HepG2 (cell line): ENCODE measurements at regions not wholly inside any gene's neighbourhood (a gene's known extent, or its start where the extent isn't known, plus 50 kb on each side); places are given as distances from the start of the nearest gene placed in this dataset.

Source experiments
- ATAC-seq: fragments of 200-7000 bp; cut with Tn5 transposase; 3 replicates; pipeline ENCODE4 v1.9.1; 2020; ENCODE audit warnings: mild to moderate bottlenecking, moderate library complexity
- BruUV-seq: library from RNA; stranded (reverse); fragments of 400-500 nt; replicated peaks from 2 replicates; lab custom pipeline; 2021; lab: Mats Ljungman, UMichigan
- CTCF ChIA-PET: fragments of 300-600 bp; formaldehyde crosslinking; extraction: SDS; loops from one replicate; lab custom pipeline; 2021; ENCODE audit warnings: low total read pairs, inconsistent platforms, low intra/inter-chr PET ratio; lab: Yijun Ruan, JAX
- POLR2A ChIA-PET: fragments of 350-600 bp; sonication (Branson Sonifier 250); formaldehyde crosslinking; loops from one replicate; lab custom pipeline; 2020; ENCODE audit warnings: antibody characterized with exemption, inconsistent platforms; lab: Yijun Ruan, JAX
- DNase-seq: peaks from one replicate; pipeline ENCODE4 v3.0.0-alpha.2; 2015; ENCODE audit warnings: low spot score
- FAIRE-seq: peaks from 3 replicates; lab custom pipeline; 2011; peaks lifted over from hg19 to GRCh38; lab: Jason Lieb, UNC
- H2AFZ ChIP-seq: one replicate; pipeline ENCODE4 v1.6.1; 2011; ENCODE audit warnings: low read length, inconsistent platforms
- H3K27ac ChIP-seq: fragments of 300-600 bp; 3 replicates; pipeline ENCODE4 v1.8.0; 2011; ENCODE audit warnings: mixed run types, mild to moderate bottlenecking, mixed read lengths, low read length, inconsistent platforms; ENCODE audit not compliant: insufficient read depth; ENCODE audit errors: extremely low read length
- H3K27me3 ChIP-seq, 2 experiments: fragments of 200-600 bp in 1 of 2; 2 replicates in 1 of 2; 3 replicates in 1 of 2; pipeline versions ENCODE4 v1.6.0 to v1.8.0; 2011; ENCODE audit warnings: low read length in 2 of 2, mild to moderate bottlenecking in 2 of 2, moderate library complexity in 2 of 2, inconsistent platforms in 1 of 2; ENCODE audit not compliant: insufficient read depth in 2 of 2, control insufficient read depth in 1 of 2
- H3K36me3 ChIP-seq, 2 experiments: fragments of 200-600 bp in 1 of 2; replicated peaks in 1 of 2; 2 replicates in 1 of 2; 3 replicates in 1 of 2; pipeline versions ENCODE4 v1.5.1 to v1.8.0; 2011; ENCODE audit warnings: low read length in 2 of 2, inconsistent platforms in 1 of 2; ENCODE audit not compliant: insufficient read depth in 2 of 2, control insufficient read depth in 1 of 2
- H3K4me1 ChIP-seq: 2 replicates; pipeline ENCODE4 v1.5.1; 2012; ENCODE audit warnings: low read length, inconsistent platforms; ENCODE audit not compliant: insufficient read depth
- H3K4me2 ChIP-seq: 2 replicates; pipeline ENCODE4 v1.6.0; 2011; ENCODE audit warnings: low read depth, low read length, inconsistent platforms
- H3K4me3 ChIP-seq, 3 experiments: fragments of 200-600 bp in 1 of 3; sonication (generic), shearing (Covaris generic) in 1 of 3; replicated peaks in 1 of 3; 2 replicates each; pipeline ENCODE4 v1.5.1; 2011 to 2016; ENCODE audit warnings: low read length in 3 of 3, inconsistent platforms in 2 of 3, low read depth in 2 of 3, mild to moderate bottlenecking in 2 of 3, control low read depth in 1 of 3, mixed read lengths in 1 of 3; ENCODE audit not compliant: insufficient read depth in 1 of 3
- H3K79me2 ChIP-seq: one replicate; pipeline ENCODE4 v1.6.1; 2011; ENCODE audit warnings: low read length, inconsistent platforms; ENCODE audit not compliant: insufficient read depth
- H3K9ac ChIP-seq: 2 replicates; pipeline ENCODE4 v1.6.0; 2011; ENCODE audit warnings: mild to moderate bottlenecking, low read depth, low read length, inconsistent platforms; ENCODE audit not compliant: insufficient read depth
- H3K9me3 ChIP-seq: 2 replicates; pipeline ENCODE4 v1.5.1; 2012; ENCODE audit warnings: mild to moderate bottlenecking, low read length
- H4K20me1 ChIP-seq: 2 replicates; pipeline ENCODE4 v1.6.0; 2011; ENCODE audit warnings: inconsistent platforms, mild to moderate bottlenecking, low read length, moderate library complexity; ENCODE audit not compliant: insufficient read depth
- CEBPB ChIP-seq: IDR thresholded peaks from 2 replicates; pipeline ENCODE4 v1.6.1; 2011; ENCODE audit warnings: low read depth, low read length, improper control_type of control experiment, borderline replicate concordance
- HMGXB4 ChIP-seq, 2 experiments: sonication (generic) in 1 of 2; formaldehyde crosslinking in 1 of 2; IDR thresholded peaks; 2 replicates each; pipeline versions ENCODE4 v1.4.0 to v1.6.1; 2018 to 2020; ENCODE audit warnings: missing genetic modification reagents in 2 of 2, borderline replicate concordance in 1 of 2, low read depth in 1 of 2, mild to moderate bottlenecking in 1 of 2, missing biosample characterization in 1 of 2
- HNRNPUL1 ChIP-seq: fragments of 200-400 bp; formaldehyde crosslinking; IDR thresholded peaks from 2 replicates; pipeline ENCODE4 v1.6.1; 2017; ENCODE audit warnings: low read depth, mild to moderate bottlenecking, low read length, moderate library complexity
- PHF8 ChIP-seq: sonication (generic); formaldehyde crosslinking; IDR thresholded peaks from 2 replicates; pipeline ENCODE4 v1.5.0; 2020; ENCODE audit warnings: missing genetic modification reagents
- SMAD1 ChIP-seq: sonication (generic); formaldehyde crosslinking; IDR thresholded peaks from 2 replicates; pipeline ENCODE4 v1.4.0; 2020; ENCODE audit warnings: missing genetic modification reagents, low read depth, mild to moderate bottlenecking, borderline replicate concordance
- STAT5B ChIP-seq: sonication (generic); formaldehyde crosslinking; IDR thresholded peaks from 2 replicates; pipeline ENCODE4 v1.4.0; 2020; ENCODE audit warnings: missing genetic modification reagents
- TCF12 ChIP-seq, 2 experiments: fragments of 450-650 bp in 1 of 2; sonication (generic) in 1 of 2; formaldehyde crosslinking in 1 of 2; IDR thresholded peaks; 2 replicates each; pipeline versions ENCODE4 v1.6.1 to v1.8.0; 2017 to 2022; ENCODE audit warnings: antibody characterized with exemption in 1 of 2, mild to moderate bottlenecking in 1 of 2, missing genetic modification reagents in 1 of 2, moderate library complexity in 1 of 2
- TRIM24 ChIP-seq: sonication (generic); formaldehyde crosslinking; IDR thresholded peaks from 2 replicates; pipeline ENCODE4 v1.8.0; 2022; ENCODE audit warnings: mild to moderate bottlenecking, missing genetic modification reagents
- ZEB1 ChIP-seq: IDR thresholded peaks from 2 replicates; pipeline ENCODE4 v1.6.1; 2012; ENCODE audit warnings: mild to moderate bottlenecking, low read depth, inconsistent platforms; ENCODE audit not compliant: insufficient replicate concordance
- ZFP36L1 ChIP-seq: sonication (generic); formaldehyde crosslinking; IDR thresholded peaks from 2 replicates; pipeline ENCODE4 v1.8.0; 2022; ENCODE audit warnings: mild to moderate bottlenecking, missing genetic modification reagents, moderate library complexity
- ZNF17 ChIP-seq: sonication (generic); formaldehyde crosslinking; IDR thresholded peaks from 2 replicates; pipeline ENCODE4 v1.5.0; 2020; ENCODE audit warnings: mild to moderate bottlenecking, missing genetic modification reagents
- ZNF549 ChIP-seq: sonication (generic); formaldehyde crosslinking; IDR thresholded peaks from 2 replicates; pipeline ENCODE4 v1.5.0; 2020; ENCODE audit warnings: missing genetic modification reagents
- ZNF550 ChIP-seq: sonication (generic); formaldehyde crosslinking; IDR thresholded peaks from 2 replicates; pipeline ENCODE4 v1.4.0; 2020; ENCODE audit warnings: mild to moderate bottlenecking, missing genetic modification reagents, borderline replicate concordance
- ZNF790 ChIP-seq: sonication (generic); formaldehyde crosslinking; IDR thresholded peaks from 2 replicates; pipeline ENCODE4 v1.8.0; 2022; ENCODE audit warnings: missing genetic modification reagents, mild to moderate bottlenecking, borderline replicate concordance
- WGBS: methylation state at CpG from one replicate; pipeline ENCODE4 v1.1.6; 2017; ENCODE audit warnings: low lambda C conversion rate; 5-methylcytosine and 5-hydroxymethylcytosine counted together
- in situ Hi-C: cut with HindIII; loops from 2 replicates; pipeline ENCODE4 v1.10.0; 2017; ENCODE audit warnings: low pct_unique_long_range_greater_than_20kb; ENCODE audit not compliant: extremely low pct_ligation_motif_present
- intact Hi-C: fragments of 100-400 bp; cut with micrococcal nuclease; formaldehyde crosslinking; loops from one replicate; pipeline ENCODE4 v1.10.0; 2022; ENCODE audit not compliant: unreplicated experiment
- TF ChIP-seq, protein P1 (sequence below): IDR thresholded peaks from 2 replicates; pipeline ENCODE4 v1.6.1; 2016; ENCODE audit warnings: low read depth
- TF ChIP-seq, protein P2 (sequence below): sonication (generic); formaldehyde crosslinking; conservative IDR thresholded peaks from 2 replicates; pipeline ENCODE4 v1.4.0; 2020; ENCODE audit warnings: missing genetic modification reagents
- TF ChIP-seq, protein P3 (sequence below): sonication (generic); formaldehyde crosslinking; IDR thresholded peaks from 2 replicates; pipeline ENCODE4 v1.5.0; 2020; ENCODE audit warnings: mild to moderate bottlenecking, missing genetic modification reagents, borderline replicate concordance

DNA sequence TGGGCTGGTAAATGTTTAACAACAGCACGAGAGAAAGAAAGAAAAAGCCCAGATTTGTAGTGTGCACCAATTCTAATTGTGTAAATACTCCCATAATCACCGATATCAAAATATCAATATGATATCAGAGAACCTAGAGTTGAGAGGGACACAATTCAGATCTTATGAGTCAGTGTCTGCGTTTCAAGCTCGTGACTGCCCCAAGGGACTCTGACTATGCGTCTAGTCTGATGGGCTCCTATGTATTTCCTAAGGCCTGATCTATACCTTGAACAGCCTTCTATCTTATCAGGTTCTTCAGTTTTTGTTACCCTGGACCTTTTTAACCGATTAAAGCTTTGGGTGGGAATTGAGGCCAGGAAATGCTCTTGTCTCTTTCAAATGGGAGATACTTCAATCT, 243.0 kb upstream of the SLC24A2 start:
- H3K27me3 ChIP-seq, result no peaks in the 10 kb centered on the region
- H3K9me3 ChIP-seq, result no peaks in the 10 kb centered on the region
- no peaks in the 10 kb centered on the region for H3K79me2 ChIP-seq
- in situ Hi-C loops (no loop called here), intact Hi-C loops (no loop called here)
- no peak overlapping the region for H3K27ac ChIP-seq
- H3K9ac ChIP-seq, result no peak overlapping the region
- H3K4me1 ChIP-seq, result no peaks in the 10 kb centered on the region
- no peak overlapping the region for H3K4me2 ChIP-seq
- no peaks in the 10 kb centered on the region for H3K36me3 ChIP-seq
- TF ChIP-seq ZNF790 (CRISPR knock-in tag) (no peak), HMGXB4 (CRISPR knock-in tag; IDR thresholded peaks at IDR 0.05; ENCODE audit: borderline replicate concordance in 1 of 2, low read depth in 1 of 2) (no peak), CEBPB (no peak), TRIM24 (no peak), ZNF17 (CRISPR knock-in tag) (no peak), ZNF549 (CRISPR knock-in tag) (no peak), STAT5B (CRISPR knock-in tag) (no peak), HNRNPUL1 (no peak), SMAD1 (CRISPR knock-in tag) (no peak), ZNF550 (CRISPR knock-in tag) (no peak), ZEB1 (no peak), TCF12 (IDR thresholded peaks at IDR 0.05) (no peak), TCF12 (CRISPR knock-in tag; IDR thresholded peaks at IDR 0.05) (no peak), PHF8 (CRISPR knock-in tag) (no peak), ZFP36L1 (CRISPR knock-in tag) (no peak)
- TF ChIP-seq, protein P1, sequence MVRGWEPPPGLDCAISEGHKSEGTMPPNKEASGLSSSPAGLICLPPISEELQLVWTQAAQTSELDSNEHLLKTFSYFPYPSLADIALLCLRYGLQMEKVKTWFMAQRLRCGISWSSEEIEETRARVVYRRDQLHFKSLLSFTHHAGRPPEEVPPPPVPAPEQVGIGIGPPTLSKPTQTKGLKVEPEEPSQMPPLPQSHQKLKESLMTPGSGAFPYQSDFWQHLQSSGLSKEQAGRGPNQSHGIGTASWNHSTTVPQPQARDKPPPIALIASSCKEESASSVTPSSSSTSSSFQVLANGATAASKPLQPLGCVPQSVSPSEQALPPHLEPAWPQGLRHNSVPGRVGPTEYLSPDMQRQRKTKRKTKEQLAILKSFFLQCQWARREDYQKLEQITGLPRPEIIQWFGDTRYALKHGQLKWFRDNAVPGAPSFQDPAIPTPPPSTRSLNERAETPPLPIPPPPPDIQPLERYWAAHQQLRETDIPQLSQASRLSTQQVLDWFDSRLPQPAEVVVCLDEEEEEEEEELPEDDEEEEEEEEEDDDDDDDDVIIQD (CRISPR knock-in tag), result no peak
- TF ChIP-seq, protein P2, sequence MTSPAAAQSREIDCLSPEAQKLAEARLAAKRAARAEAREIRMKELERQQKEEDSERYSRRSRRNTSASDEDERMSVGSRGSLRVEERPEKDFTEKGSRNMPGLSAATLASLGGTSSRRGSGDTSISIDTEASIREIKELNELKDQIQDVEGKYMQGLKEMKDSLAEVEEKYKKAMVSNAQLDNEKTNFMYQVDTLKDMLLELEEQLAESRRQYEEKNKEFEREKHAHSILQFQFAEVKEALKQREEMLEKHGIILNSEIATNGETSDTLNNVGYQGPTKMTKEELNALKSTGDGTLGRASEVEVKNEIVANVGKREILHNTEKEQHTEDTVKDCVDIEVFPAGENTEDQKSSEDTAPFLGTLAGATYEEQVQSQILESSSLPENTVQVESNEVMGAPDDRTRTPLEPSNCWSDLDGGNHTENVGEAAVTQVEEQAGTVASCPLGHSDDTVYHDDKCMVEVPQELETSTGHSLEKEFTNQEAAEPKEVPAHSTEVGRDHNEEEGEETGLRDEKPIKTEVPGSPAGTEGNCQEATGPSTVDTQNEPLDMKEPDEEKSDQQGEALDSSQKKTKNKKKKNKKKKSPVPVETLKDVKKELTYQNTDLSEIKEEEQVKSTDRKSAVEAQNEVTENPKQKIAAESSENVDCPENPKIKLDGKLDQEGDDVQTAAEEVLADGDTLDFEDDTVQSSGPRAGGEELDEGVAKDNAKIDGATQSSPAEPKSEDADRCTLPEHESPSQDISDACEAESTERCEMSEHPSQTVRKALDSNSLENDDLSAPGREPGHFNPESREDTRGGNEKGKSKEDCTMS (CRISPR knock-in tag), result no peak
- TF ChIP-seq, protein P3, sequence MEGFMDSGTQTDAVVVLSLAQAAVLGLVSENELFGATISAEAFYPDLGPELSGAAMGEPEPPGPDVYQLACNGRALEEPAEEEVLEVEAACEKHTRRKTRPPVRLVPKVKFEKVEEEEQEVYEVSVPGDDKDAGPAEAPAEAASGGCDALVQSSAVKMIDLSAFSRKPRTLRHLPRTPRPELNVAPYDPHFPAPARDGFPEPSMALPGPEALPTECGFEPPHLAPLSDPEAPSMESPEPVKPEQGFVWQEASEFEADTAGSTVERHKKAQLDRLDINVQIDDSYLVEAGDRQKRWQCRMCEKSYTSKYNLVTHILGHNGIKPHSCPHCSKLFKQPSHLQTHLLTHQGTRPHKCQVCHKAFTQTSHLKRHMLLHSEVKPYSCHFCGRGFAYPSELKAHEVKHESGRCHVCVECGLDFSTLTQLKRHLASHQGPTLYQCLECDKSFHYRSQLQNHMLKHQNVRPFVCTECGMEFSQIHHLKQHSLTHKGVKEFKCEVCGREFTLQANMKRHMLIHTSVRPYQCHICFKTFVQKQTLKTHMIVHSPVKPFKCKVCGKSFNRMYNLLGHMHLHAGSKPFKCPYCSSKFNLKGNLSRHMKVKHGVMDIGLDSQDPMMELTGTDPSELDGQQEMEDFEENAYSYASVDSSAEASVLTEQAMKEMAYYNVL, result no peak
- no TSS peak for BruUV-seq
- CTCF ChIA-PET, result no interaction called here
- FAIRE-seq (no peak), ATAC-seq (no peak), DNase-seq (no peak)
- no peaks in the 10 kb centered on the region for H4K20me1 ChIP-seq
- no peak overlapping the region for H2AFZ ChIP-seq
- WGBS, result 1% methylated on average over 6 of the region's 6 CpGs
- POLR2A ChIA-PET, result no interaction called here
- no peak overlapping the region for H3K4me3 ChIP-seq
